ENCODE measurements at regions not wholly inside any gene's neighbourhood (a gene's known extent, or its start where the extent isn't known, plus 50 kb on each side); places are given as distances from the start of the nearest gene placed in this dataset.

DNA sequence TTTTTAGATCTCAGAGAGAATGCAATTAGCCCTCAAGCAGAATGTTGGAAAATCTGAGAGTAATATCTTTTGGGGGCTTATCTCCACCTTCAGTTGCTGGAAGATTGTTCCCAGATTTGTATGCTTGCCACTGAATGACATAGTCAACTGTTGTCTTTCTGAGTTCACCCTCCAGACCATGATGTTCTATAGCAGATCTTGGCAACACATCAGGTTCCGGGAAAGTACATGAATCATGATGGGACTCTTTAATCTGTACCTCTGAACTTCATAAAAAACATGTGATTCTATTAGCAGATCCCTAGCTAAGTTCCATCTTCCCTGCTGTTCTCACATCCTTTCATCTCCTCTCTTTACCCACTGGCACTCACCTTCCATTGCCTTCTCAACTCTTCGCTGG, 68.9 kb downstream of the PLCE1 start:
- TF ChIP-seq, protein P1, sequence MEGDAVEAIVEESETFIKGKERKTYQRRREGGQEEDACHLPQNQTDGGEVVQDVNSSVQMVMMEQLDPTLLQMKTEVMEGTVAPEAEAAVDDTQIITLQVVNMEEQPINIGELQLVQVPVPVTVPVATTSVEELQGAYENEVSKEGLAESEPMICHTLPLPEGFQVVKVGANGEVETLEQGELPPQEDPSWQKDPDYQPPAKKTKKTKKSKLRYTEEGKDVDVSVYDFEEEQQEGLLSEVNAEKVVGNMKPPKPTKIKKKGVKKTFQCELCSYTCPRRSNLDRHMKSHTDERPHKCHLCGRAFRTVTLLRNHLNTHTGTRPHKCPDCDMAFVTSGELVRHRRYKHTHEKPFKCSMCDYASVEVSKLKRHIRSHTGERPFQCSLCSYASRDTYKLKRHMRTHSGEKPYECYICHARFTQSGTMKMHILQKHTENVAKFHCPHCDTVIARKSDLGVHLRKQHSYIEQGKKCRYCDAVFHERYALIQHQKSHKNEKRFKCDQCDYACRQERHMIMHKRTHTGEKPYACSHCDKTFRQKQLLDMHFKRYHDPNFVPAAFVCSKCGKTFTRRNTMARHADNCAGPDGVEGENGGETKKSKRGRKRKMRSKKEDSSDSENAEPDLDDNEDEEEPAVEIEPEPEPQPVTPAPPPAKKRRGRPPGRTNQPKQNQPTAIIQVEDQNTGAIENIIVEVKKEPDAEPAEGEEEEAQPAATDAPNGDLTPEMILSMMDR (IDR thresholded peaks at IDR 0.05), result no peak
- TF ChIP-seq POLR2A (IDR thresholded peaks at IDR 0.05), result no peak
